ENCODE measurements at regions not wholly inside any gene's neighbourhood (a gene's known extent, or its start where the extent isn't known, plus 50 kb on each side); places are given as distances from the start of the nearest gene placed in this dataset.

DNA sequence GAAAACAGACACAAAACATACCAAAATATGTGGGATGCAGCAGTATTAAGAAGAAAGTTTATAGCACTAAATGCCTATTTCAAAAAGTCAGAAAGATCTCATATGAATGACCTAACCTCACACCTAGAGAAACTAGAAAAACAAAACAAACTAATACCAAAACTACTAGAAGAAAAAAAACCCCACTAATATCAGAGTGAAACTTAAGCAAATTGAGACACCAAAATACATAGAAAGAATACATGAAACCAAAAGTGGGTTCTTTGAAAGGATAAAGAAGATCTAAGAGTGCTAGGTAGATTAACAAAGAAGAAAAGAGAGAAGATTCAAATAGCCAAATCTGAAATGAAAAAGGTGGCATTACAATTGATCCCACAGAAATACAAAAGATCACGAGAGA, 494.1 kb downstream of the SH2D4B start:
- TF ChIP-seq CTCF (IDR thresholded peaks at IDR 0.05): no peak
- TF ChIP-seq EP300 (IDR thresholded peaks at IDR 0.05): no peak
- no peak for TF ChIP-seq POLR2A (IDR thresholded peaks at IDR 0.05; ENCODE audit: low read depth)

Measured in esophagus muscularis mucosa (tissue), 4 donors.